T-helper 1 cell treated with Interleukin-12 subunit alpha and Interleukin-12 subunit beta and Interleukin-4 antibody, amounts not matched to agents 30 ng/mL and 1 ng/mL, for 36 hours (primary cell): ENCODE measurements at regions not wholly inside any gene's neighbourhood (a gene's known extent, or its start where the extent isn't known, plus 50 kb on each side); places are given as distances from the start of the nearest gene placed in this dataset.

Experiments
- intact Hi-C: fragments of 100-400 bp; cut with micrococcal nuclease; formaldehyde crosslinking; loops from one replicate; pipeline ENCODE4 v1.15.1; 2024

- intact Hi-C loops: no loop called here
Measured at GRCh38 chr4:33386764-33387163, 2666.6 kb downstream of the PCDH7 start.

GRCh38 chr4:33390976-33391375 is 2670.8 kb downstream of the PCDH7 start:
- intact Hi-C loops: no loop called here

- intact Hi-C loops: no loop called here
Measured at GRCh38 chr4:33395731-33396485, 2675.7 kb downstream of the PCDH7 start.

GRCh38 chr4:33400504-33400903 is 2680.3 kb downstream of the PCDH7 start:
- intact Hi-C loops: no loop called here

DNA sequence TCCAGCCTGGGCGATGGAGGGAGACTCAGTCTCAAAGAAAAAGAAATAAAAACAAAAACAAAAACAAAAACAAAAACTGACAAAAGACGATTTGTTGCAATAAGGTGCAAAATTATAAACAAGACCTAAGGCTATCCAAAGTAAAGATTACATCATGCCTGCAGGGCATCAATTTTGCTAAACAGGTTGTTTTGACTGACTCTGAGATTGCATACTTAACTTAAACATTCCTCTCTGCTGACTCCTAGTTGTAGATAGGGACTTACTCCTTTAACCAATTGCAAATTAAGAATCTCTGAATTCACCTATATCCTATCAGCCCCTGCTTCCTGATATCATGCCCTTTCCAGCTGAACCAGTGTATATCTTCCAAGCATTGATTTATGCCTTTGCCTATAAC is 2687.3 kb downstream of the PCDH7 start:
- intact Hi-C loops: no loop called here

DNA sequence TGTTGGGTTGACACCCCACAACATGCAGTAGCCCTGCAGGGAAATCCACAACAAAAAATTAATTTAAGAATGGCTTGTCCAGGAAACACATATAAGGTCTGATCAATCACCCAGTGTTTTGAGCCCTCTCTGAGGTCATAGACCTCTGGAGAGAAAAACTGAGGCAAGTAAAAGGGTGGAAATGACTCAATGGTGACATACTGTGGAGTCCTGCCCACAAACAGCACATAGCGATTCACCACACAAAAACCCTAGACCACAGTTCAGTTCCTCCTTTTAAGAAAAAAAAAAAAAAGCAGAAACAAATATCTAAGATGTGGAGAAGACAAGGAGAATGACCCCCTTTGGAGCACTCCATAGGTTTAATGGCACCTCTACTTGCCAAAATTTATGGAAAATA is 2691.0 kb downstream of the PCDH7 start:
- intact Hi-C loops: no loop called here

GRCh38 chr4:33421887-33422286 is 2701.7 kb downstream of the PCDH7 start:
- intact Hi-C loops: no loop called here

DNA sequence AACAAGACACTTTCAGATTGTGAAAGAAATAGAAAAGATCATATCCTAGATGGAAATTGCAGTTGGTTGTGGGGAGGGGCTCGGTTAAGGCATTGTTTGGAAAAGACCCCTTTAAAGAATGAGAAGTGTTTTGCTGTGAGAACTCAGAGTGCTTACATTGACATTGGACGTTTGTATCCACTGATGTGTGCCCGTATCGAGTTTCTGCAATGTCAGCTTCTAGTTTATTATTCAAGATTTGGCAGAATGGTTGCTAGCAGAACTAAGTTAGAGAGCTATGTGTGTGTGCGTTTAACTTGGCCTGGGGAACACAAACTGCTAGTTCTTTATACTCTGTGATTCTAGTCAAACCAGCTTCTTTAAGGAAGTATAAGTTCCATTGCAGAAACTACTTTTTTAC is 2702.5 kb downstream of the PCDH7 start:
- intact Hi-C loops: no loop called here

DNA sequence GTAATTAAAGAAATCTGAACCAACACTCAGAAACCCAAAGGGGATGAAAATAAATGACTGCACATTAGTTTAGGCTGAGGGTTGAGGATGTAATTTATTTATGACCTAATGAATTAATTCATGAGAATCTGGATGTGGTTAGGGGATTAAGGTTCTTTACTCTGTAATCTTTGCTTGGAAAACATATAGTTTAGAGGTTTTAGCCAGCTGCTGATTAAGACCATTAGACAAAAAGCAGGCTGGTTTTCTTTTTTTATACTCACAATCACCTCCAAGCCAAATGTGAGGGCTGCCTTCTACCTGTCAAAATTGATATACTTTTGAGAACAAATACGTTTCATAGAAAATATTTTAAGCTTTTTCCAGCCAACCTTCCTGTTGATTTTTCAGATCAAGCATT is 2705.8 kb downstream of the PCDH7 start:
- intact Hi-C loops: no loop called here

- intact Hi-C loops: no loop called here
Measured at GRCh38 chr4:33427676-33428075, 2707.5 kb downstream of the PCDH7 start.

DNA sequence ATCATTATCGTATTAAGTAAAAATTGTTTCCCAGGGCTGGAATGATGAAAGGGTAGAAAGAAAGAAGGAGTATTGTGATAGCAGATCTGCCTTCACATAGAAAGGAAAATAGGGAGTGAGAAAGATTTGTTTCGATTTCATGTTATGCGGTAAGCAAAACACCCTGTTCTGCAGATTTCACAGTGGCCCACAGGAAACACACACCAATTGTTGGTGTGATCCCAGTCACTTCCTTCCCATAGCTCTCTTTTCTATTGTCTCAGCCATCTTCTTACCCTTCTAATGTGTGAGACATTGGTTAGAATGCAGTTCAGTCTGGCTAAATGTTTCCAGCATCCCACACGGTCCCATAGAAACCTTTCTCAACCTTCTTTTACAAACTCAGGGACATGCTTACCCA is 2709.8 kb downstream of the PCDH7 start:
- intact Hi-C loops: no loop called here

GRCh38 chr4:33437406-33437805 is 2717.2 kb downstream of the PCDH7 start:
- intact Hi-C loops: no loop called here

DNA sequence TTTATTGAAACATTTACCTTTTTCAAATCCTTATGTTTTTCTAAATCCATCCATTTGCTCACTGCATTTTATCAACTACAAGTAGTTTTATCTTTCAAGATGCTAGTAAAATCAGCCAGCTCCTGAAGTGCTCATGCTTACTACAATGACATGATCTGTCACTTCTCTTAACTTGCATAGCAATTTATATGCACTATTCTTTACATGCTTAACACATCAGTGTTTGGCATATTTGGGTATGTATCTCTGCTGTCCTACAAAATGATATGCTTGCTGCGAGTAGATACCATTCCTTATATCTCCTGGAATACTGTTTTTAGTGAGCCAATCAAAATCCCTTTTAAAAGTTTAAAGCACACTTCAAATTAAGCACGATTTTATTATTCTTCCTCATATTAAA is 2726.8 kb downstream of the PCDH7 start:
- intact Hi-C loops: no loop called here

- intact Hi-C loops: no loop called here
Measured at GRCh38 chr4:33448948-33449347, 2728.8 kb downstream of the PCDH7 start.

DNA sequence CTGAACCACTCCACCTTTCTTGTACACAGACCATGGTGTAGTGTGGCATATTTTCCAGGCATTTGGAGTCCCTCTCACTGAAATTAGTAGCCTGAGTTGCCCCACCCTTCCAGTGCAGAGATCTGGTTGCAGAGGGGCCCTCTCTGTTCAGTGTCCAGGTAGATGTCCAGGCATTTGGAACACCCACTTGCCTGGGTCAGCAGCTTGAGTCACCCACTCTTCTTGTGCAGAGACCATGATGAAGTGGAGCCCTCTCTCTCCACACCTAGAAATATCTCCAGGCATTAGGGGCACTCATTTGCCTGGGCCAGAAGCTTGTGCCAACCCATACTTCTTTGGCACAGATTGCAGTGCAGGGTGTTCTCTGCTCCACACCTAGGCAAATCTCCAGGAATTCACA is 2733.3 kb downstream of the PCDH7 start:
- intact Hi-C loops: no loop called here

DNA sequence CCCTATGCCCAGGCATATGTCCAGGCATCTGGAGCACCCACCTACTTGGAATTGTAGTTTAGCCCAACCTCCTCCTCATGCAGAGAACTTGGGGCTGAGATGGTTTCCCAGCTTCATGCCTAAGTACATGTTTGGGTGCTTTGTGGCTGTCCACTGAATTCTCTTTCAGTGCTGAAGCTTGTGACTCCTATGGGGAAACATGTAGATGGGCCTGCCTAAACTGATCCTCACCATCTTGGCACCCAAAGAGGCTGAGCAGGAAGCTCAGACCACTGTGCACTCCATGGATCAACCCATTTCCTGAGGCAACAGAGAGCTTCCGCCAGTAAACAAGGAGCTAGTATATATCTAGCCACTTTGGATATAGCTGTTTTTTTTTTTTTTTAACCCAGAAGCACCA is 2733.7 kb downstream of the PCDH7 start:
- intact Hi-C loops: no loop called here

DNA sequence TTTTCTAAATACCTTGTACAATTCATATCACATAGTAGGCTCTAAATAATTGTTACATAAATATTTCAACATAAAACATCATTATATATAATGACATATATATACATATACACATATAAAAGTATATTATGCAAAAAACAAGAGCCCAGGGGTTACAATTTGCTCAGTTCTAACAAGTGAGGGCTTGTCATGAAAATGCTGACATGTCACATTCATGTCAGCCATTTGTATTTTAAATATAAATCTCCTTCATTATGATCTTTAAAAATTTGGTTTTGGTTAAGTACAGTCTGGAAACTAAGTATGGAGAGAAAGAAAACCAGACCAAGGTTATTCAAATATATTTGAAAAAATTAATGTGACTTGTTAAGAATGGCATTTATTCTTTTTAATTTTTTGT is 2745.4 kb downstream of the PCDH7 start:
- intact Hi-C loops: no loop called here

DNA sequence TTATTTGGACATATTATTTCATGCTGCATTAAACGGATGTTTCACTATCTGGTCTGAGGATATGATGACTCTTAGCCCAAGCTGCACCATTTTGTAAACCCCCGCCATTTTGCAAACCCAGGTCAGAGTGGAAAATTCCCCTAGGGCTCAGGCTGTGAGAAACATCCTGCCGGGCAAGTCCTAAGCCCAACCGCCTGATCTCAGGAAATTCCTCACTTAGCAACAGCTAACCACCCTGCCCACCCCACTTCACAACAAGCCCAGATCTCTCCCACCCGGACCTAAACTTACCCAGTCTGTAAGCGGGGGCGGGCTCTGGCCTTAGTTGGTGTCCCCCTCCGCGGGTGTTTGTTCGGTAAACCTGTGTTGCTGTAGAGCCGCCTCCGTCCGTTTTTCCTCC is 2747.1 kb downstream of the PCDH7 start:
- intact Hi-C loops: no loop called here

DNA sequence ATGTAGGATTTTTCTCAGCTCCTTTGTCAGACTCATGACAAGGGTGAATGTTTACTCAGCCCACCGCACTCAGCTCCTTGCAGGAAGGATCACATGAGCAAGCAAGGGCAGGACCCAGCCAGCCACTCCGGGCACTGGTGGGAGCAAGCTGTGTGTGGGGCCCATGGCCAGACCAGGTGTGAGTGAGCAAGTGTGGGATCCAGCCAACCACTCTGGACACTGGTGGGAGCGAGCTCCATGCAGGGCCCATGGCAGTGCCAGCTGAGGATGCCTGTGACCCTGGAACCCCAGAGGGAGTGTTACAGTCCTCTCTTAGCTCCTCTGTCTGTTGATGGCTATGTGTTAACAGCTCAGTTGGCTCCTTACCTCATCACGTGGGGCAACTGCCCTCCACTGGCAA is 2750.6 kb downstream of the PCDH7 start:
- intact Hi-C loops: no loop called here

GRCh38 chr4:33477715-33478114 is 2757.5 kb downstream of the PCDH7 start:
- intact Hi-C loops: no loop called here

DNA sequence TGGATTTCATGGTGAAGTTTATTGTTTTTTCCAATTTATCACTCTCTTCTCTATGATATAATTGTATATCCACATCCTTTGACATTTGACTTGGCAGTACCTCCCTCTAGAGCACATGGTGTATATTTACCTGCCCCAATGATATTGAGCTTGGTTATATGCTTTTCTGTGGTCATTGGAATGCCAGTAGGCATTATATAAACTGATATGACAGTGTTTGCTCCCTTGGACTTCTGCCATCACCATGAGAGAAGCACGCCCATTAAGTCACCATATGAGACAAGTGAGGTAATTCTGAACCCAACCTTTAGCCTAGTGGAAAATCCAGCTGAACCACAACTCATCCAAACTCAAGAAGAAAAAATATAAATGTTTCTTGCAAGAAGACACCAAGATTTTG is 2761.5 kb downstream of the ARAP2 start:
- intact Hi-C loops: no loop called here

DNA sequence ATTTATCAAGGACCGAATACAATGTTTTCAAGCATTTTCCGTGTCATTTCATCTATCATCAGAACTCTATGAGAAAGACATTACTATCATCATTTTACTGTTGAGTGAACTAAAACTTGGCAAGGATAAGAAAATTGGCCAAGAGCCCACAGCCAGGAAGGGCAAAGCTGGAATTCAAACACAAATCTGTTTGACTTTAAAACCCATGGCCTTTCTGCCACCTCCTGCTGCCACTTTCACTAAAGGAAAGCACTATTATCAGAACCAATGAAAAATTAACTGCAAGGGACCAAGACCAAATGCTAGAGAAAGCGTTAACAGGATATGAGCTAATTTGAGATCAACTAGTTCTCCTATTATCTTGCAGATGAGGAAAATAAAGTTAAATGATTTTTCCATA is 2759.2 kb downstream of the ARAP2 start:
- intact Hi-C loops: no loop called here

GRCh38 chr4:33493231-33493630 is 2751.1 kb downstream of the ARAP2 start:
- intact Hi-C loops: no loop called here

GRCh38 chr4:33494150-33494549 is 2750.2 kb downstream of the ARAP2 start:
- intact Hi-C loops: no loop called here
